Activated naive CD4-positive, alpha-beta T cell treated with anti-CD3 and anti-CD28 coated beads, Interleukin-2, amount 50 U/mL, for 24 hours (primary cell): ENCODE measurements at regions not wholly inside any gene's neighbourhood (a gene's known extent, or its start where the extent isn't known, plus 50 kb on each side); places are given as distances from the start of the nearest gene placed in this dataset.

ENCODE experiments used
- H3K27ac Mint-ChIP-seq: one replicate; pipeline ENCODE4 v1.8.0; 2021; ENCODE audit warnings: mild to moderate bottlenecking, mixed read lengths
- H3K27me3 Mint-ChIP-seq: one replicate; pipeline ENCODE4 v1.8.0; 2021; ENCODE audit warnings: mixed read lengths
- H3K36me3 Mint-ChIP-seq: one replicate; pipeline ENCODE4 v1.8.0; 2021; ENCODE audit warnings: mixed read lengths
- H3K4me1 Mint-ChIP-seq: one replicate; pipeline ENCODE4 v1.8.0; 2021; ENCODE audit warnings: mixed read lengths
- H3K4me3 Mint-ChIP-seq: one replicate; pipeline ENCODE4 v1.8.0; 2021; ENCODE audit warnings: mild to moderate bottlenecking, mixed read lengths
- H3K9me3 Mint-ChIP-seq: one replicate; pipeline ENCODE4 v1.8.0; 2021; ENCODE audit warnings: mixed read lengths

DNA sequence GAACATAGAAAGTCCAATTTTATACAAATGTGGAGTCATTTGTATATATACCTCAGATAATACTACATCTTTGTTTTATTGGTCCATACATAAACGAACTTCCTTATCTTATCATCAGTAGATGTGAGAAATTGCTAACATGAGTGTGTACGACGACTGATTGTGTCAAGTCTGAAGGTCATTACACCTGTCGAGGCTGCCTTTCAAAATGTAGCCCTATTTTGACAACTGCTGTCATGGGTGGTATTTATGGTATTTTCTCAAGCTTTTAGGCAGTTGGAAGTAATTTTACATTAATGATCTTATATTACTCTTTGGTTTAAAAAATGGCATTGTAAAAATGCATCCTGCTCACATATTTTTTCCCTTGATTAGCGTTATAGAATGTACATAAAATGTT lies 183.7 kb upstream of the DNAJC19 start:
- Mint-ChIP-seq H3K27ac (no peak overlapping the region), H3K4me3 (no peak overlapping the region), H3K27me3 (peaks cover 1% of the 10 kb centered on the region), H3K4me1 (no peaks in the 10 kb centered on the region), H3K9me3 (no peaks in the 10 kb centered on the region), H3K36me3 (no peaks in the 10 kb centered on the region)

DNA sequence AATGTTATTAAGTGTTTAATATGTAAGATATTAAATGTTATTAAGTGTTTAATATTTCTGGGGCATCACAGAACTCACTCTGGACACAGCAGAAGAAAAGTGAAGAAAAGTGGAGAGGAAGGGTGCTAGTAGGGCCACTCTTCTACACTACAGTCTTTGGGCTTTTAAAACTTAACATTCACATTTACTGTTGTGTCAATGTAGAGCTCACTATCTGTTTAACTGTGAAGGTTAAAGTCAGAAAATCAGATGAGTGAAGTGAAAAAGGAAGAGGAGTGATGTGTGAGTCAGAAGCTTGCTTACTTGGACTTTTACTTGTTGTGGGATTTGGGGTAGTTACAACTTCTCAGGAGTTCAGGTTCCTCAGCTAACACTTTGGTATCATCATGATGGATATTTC lies 145.3 kb upstream of the DNAJC19 start:
- H3K9me3 Mint-ChIP-seq, result peaks cover 7% of the 10 kb centered on the region
- H3K4me1 Mint-ChIP-seq, result no peaks in the 10 kb centered on the region
- H3K27ac Mint-ChIP-seq, result no peak overlapping the region
- H3K36me3 Mint-ChIP-seq, result no peaks in the 10 kb centered on the region
- no peak overlapping the region for H3K4me3 Mint-ChIP-seq
- no peaks in the 10 kb centered on the region for H3K27me3 Mint-ChIP-seq

DNA sequence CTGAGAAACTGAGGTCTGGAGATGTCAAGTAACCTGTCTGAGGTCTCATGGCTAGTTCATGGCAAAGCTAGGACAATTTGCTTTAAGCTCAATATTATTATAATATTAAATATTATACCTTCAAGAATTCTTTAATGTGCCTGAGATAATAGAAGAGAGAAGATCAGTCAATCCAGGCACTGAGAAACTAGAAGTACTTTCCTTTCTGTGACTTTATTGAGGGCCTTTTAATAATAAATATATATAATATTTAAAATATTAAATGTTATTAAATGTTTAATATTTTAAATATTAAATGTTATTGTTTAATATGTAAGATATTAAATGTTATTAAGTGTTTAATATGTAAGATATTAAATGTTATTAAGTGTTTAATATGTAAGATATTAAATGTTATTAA lies 144.3 kb upstream of the DNAJC19 start:
- no peaks in the 10 kb centered on the region for H3K36me3 Mint-ChIP-seq
- no peak overlapping the region for H3K27ac Mint-ChIP-seq
- no peaks in the 10 kb centered on the region for H3K27me3 Mint-ChIP-seq
- H3K4me1 Mint-ChIP-seq, result no peaks in the 10 kb centered on the region
- no peak overlapping the region for H3K4me3 Mint-ChIP-seq
- peaks cover 7% of the 10 kb centered on the region for H3K9me3 Mint-ChIP-seq

GRCh38 chr3:181105646-181106045 lies 116.1 kb upstream of the DNAJC19 start:
- peaks cover 4% of the 10 kb centered on the region for H3K36me3 Mint-ChIP-seq
- H3K27ac Mint-ChIP-seq, result no peak overlapping the region
- peaks cover 6% of the 10 kb centered on the region for H3K9me3 Mint-ChIP-seq
- H3K27me3 Mint-ChIP-seq, result no peaks in the 10 kb centered on the region
- H3K4me3 Mint-ChIP-seq, result no peak overlapping the region
- no peaks in the 10 kb centered on the region for H3K4me1 Mint-ChIP-seq

DNA sequence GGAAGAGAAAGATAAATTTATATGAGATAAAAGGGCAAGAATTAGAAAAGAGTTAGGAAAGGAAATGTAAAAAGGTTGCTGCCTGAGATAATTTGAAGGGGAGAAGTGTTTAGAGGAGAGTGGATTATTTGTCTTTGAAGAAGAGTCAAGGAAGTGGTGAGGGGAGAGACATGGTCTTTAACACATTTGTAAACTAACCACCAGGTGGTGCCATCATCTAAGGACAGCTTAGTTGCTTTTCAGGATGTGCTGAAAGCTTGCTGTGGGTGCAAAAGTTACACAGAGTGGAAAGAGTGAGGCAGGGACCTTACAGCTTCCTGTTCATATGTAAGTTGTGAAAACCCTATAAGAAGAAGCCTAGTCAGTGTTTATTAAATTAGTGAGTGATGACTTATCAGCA lies 114.1 kb upstream of the DNAJC19 start:
- H3K4me1 Mint-ChIP-seq, result no peaks in the 10 kb centered on the region
- H3K9me3 Mint-ChIP-seq, result peaks cover 6% of the 10 kb centered on the region
- H3K27ac Mint-ChIP-seq, result no peak overlapping the region
- H3K27me3 Mint-ChIP-seq, result no peaks in the 10 kb centered on the region
- no peak overlapping the region for H3K4me3 Mint-ChIP-seq
- peaks cover 4% of the 10 kb centered on the region for H3K36me3 Mint-ChIP-seq

DNA sequence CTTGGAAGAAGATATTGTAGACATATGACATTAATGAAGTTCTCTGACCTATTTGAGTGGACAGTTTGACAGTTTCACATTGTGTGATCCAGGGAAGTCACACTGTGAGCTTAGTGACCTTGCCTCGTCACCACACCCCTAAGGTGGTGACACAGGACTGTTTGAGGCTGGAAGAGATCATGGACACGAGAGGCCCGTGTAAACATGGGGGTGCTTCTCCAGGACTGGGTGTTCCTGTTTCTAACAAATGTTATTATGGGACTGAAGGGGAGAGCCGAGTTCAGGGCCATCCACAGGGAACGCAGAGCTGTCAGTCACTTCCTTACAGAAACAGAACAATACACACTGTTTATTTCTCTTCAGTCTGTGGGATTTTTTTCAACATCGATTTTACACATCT lies 96.5 kb upstream of the DNAJC19 start:
- Mint-ChIP-seq H3K4me1 (no peaks in the 10 kb centered on the region), H3K9me3 (peaks cover 4% of the 10 kb centered on the region), H3K27ac (no peak overlapping the region), H3K27me3 (no peaks in the 10 kb centered on the region), H3K4me3 (no peak overlapping the region), H3K36me3 (peaks cover 3% of the 10 kb centered on the region)

- Mint-ChIP-seq H3K4me1 (no peaks in the 10 kb centered on the region), H3K27me3 (no peaks in the 10 kb centered on the region), H3K27ac (no peak overlapping the region), H3K4me3 (no peak overlapping the region), H3K9me3 (no peaks in the 10 kb centered on the region), H3K36me3 (no peaks in the 10 kb centered on the region)
These were observed 92.4 kb upstream of the DNAJC19 start for GRCh38 chr3:181081930-181082329.

GRCh38 chr3:181076558-181076957 lies 87.0 kb upstream of the DNAJC19 start:
- no peak overlapping the region for H3K4me3 Mint-ChIP-seq
- peaks cover 5% of the 10 kb centered on the region for H3K36me3 Mint-ChIP-seq
- no peaks in the 10 kb centered on the region for H3K4me1 Mint-ChIP-seq
- no peak overlapping the region for H3K27ac Mint-ChIP-seq
- H3K9me3 Mint-ChIP-seq, result peaks cover 13% of the 10 kb centered on the region
- H3K27me3 Mint-ChIP-seq, result no peaks in the 10 kb centered on the region

GRCh38 chr3:181075098-181075497 lies 85.6 kb upstream of the DNAJC19 start:
- no peaks in the 10 kb centered on the region for H3K27me3 Mint-ChIP-seq
- H3K27ac Mint-ChIP-seq, result no peak overlapping the region
- peaks cover 13% of the 10 kb centered on the region for H3K9me3 Mint-ChIP-seq
- H3K36me3 Mint-ChIP-seq, result peaks cover 5% of the 10 kb centered on the region
- H3K4me1 Mint-ChIP-seq, result no peaks in the 10 kb centered on the region
- no peak overlapping the region for H3K4me3 Mint-ChIP-seq

- no peaks in the 10 kb centered on the region for H3K36me3 Mint-ChIP-seq
- no peaks in the 10 kb centered on the region for H3K9me3 Mint-ChIP-seq
- H3K4me3 Mint-ChIP-seq, result no peak overlapping the region
- H3K27me3 Mint-ChIP-seq, result no peaks in the 10 kb centered on the region
- no peak overlapping the region for H3K27ac Mint-ChIP-seq
- H3K4me1 Mint-ChIP-seq, result no peaks in the 10 kb centered on the region
These were observed 76.9 kb upstream of the DNAJC19 start for GRCh38 chr3:181066143-181067087.

GRCh38 chr3:181056136-181056732 lies 66.7 kb upstream of the DNAJC19 start:
- Mint-ChIP-seq H3K27me3 (peaks cover 3% of the 10 kb centered on the region), H3K4me1 (no peaks in the 10 kb centered on the region), H3K4me3 (no peak overlapping the region), H3K36me3 (no peaks in the 10 kb centered on the region), H3K27ac (no peak overlapping the region), H3K9me3 (peaks cover 5% of the 10 kb centered on the region)

DNA sequence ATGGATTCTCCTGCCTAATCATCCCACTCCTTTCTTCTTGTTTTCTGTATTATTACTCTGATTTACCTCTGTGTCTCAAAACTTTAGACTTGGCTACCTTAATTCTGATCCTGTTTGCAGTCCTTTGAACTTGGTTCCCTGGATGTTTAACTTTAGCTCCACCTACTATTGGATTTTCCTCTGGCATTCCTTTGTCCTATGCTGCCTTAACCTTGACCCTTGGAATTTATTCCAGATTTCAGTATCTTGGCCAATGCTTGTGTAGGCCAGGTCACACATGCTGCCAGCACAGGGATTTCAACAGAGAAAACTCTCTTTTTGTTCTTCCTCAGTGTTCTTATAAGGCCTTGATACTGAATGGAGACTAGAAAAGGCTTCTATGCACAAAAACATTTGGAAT lies 65.0 kb upstream of the DNAJC19 start:
- Mint-ChIP-seq H3K27me3 (peaks cover 4% of the 10 kb centered on the region), H3K27ac (no peak overlapping the region), H3K4me3 (no peak overlapping the region), H3K36me3 (no peaks in the 10 kb centered on the region), H3K9me3 (no peaks in the 10 kb centered on the region), H3K4me1 (no peaks in the 10 kb centered on the region)

DNA sequence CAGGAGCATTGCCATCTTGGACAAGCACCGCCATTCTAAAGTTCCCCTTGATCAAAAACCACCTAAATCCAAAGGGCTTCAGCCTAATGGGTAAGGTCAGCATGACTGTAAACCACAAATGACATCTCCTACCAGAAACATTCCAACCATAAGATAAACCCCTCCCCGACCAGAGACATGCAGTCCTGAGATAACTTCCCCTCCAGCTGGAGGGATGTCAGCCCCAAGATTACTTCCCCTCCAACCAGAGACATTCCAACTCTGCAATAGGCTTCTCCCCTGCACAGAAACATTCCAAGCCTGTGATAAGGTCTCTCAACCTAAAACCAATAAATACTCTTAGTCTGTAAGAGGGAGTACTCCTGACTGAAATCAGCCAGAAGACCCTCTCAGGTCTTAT lies 62.7 kb upstream of the DNAJC19 start:
- H3K27ac Mint-ChIP-seq, result no peak overlapping the region
- H3K9me3 Mint-ChIP-seq, result no peaks in the 10 kb centered on the region
- H3K27me3 Mint-ChIP-seq, result peaks cover 5% of the 10 kb centered on the region
- no peaks in the 10 kb centered on the region for H3K4me1 Mint-ChIP-seq
- no peak overlapping the region for H3K4me3 Mint-ChIP-seq
- no peaks in the 10 kb centered on the region for H3K36me3 Mint-ChIP-seq

DNA sequence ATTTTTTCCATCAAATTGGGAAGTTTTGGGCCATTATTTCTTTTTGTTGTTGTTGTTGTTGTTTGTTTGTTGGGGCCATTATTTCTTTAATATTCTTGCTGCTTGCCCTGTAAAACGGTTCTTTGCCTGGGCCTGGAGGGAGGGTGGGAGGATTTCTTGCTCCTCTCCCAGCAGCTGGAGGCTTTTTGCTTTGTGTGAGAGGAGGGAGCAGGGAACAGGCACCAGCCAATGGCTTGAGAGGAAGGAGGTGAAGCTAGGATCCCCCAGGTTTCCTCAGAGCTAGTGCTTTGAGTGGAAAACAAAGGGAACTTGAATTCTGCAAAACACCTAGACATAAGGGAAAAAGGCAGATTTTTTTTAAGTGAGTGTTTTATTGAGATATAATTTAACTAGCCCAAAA lies 61.2 kb upstream of the DNAJC19 start:
- no peaks in the 10 kb centered on the region for H3K36me3 Mint-ChIP-seq
- no peak overlapping the region for H3K27ac Mint-ChIP-seq
- peaks cover 6% of the 10 kb centered on the region for H3K27me3 Mint-ChIP-seq
- no peaks in the 10 kb centered on the region for H3K4me1 Mint-ChIP-seq
- H3K9me3 Mint-ChIP-seq, result peaks cover 2% of the 10 kb centered on the region
- no peak overlapping the region for H3K4me3 Mint-ChIP-seq

GRCh38 chr3:181040030-181040429 lies 50.5 kb upstream of the DNAJC19 start:
- peaks cover 3% of the 10 kb centered on the region for H3K36me3 Mint-ChIP-seq
- no peak overlapping the region for H3K4me3 Mint-ChIP-seq
- H3K4me1 Mint-ChIP-seq, result no peaks in the 10 kb centered on the region
- peaks cover 3% of the 10 kb centered on the region for H3K27me3 Mint-ChIP-seq
- no peak overlapping the region for H3K27ac Mint-ChIP-seq
- H3K9me3 Mint-ChIP-seq, result peaks cover 4% of the 10 kb centered on the region
